Pancreas (tissue), 10 donors: ENCODE measurements at regions not wholly inside any gene's neighbourhood (a gene's known extent, or its start where the extent isn't known, plus 50 kb on each side); places are given as distances from the start of the nearest gene placed in this dataset.

Experiments
- ATAC-seq, 4 donors: fragments of 200-7000 bp; cut with Tn5 transposase; one replicate each; pipeline versions ENCODE4 v1.8.0 to v1.9.1; 2020; ENCODE audit warnings: mild to moderate bottlenecking in 4 of 4, moderate library complexity in 4 of 4
- DNase-seq, 6 donors: peaks; one replicate each; pipeline ENCODE4 v3.0.0-alpha.2; 2020
- FAIRE-seq: peaks from 2 replicates; lab custom pipeline; 2012; peaks lifted over from hg19 to GRCh38; lab: Jason Lieb, UNC
- H3K27ac ChIP-seq, 4 donors: fragments of 200-600 bp; sonication (generic); 1 replicate in 3 of 4; 2 replicates in 1 of 4; pipeline versions ENCODE4 v1.5.0 to v1.8.0; 2020
- H3K27me3 ChIP-seq, 4 donors: fragments of 200-600 bp; one replicate each; pipeline ENCODE4 v1.8.0; 2021
- H3K36me3 ChIP-seq, 3 donors: fragments of 200-600 bp; sonication (generic) in 1 of 3; one replicate each; pipeline versions ENCODE4 v1.5.0 to v1.8.0; 2020 to 2021
- H3K4me1 ChIP-seq, 3 donors: fragments of 200-600 bp; one replicate each; pipeline ENCODE4 v1.8.0; 2021
- H3K4me3 ChIP-seq, 4 donors: fragments of 200-600 bp; sonication (generic) in 2 of 4; one replicate each; pipeline versions ENCODE4 v1.5.0 to v1.8.0; 2020 to 2021
- H3K9me3 ChIP-seq, 4 donors: fragments of 200-600 bp; one replicate each; pipeline ENCODE4 v1.8.0; 2021
- WGBS, 2 donors: extraction: QIAGEN DNeasy Blood & Tissue Kit; methylation state at CpG; one replicate each; pipeline ENCODE4 v1.1.7; 2013; 5-methylcytosine and 5-hydroxymethylcytosine counted together
- intact Hi-C, 3 donors: fragments of 100-400 bp; cut with DNase I; formaldehyde crosslinking; loops; one replicate each; pipeline versions ENCODE4 v1.11.1 to v1.14.2; 2022
- TF ChIP-seq, protein P1 (sequence below), 4 donors: fragments of 200-600 bp; sonication (generic) in 3 of 4; IDR thresholded peaks; one replicate each; pipeline versions ENCODE4 v1.5.0 to v1.8.0; 2021; ENCODE audit warnings: antibody characterized with exemption in 4 of 4
- donor health status: healthy with polysubstance abuse.
- donor health status: DM: no; HTN: no; CAD: no; lungs with moderate emphysema.
- donor health status: DM: no; HTN: no; CAD: no.
- donor health status: control.
- donor health status: control.
- donor health status: Bipolar disorder and iron deficiency.
- donor health status: DM: yes; HTN: yes; CAD: no.
- donor health status: DM: no; HTN: no; CAD: no.
- donor health status: DM: no; HTN: no; CAD: no.
- donor health status: DM: yes; HTN: yes; CAD: no.

DNA sequence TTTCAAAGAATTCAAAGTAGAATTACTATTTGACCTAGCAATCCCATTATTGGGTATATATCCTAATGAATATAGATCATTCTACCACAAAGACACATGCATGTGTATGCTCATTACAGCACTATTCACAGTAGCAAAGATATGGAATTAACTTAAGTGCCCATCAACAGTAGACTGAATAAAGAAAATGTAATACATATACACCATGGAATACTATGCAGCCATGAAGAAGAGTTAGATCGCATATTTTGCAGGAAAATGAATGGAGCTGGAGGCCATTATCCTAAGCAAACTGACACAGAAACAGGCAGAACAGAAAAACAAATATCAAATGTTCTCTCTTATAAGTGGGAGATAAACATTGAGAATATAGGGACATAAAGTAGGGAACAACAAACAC, 519.2 kb upstream of the REG3G start:
- FAIRE-seq = no peak

DNA sequence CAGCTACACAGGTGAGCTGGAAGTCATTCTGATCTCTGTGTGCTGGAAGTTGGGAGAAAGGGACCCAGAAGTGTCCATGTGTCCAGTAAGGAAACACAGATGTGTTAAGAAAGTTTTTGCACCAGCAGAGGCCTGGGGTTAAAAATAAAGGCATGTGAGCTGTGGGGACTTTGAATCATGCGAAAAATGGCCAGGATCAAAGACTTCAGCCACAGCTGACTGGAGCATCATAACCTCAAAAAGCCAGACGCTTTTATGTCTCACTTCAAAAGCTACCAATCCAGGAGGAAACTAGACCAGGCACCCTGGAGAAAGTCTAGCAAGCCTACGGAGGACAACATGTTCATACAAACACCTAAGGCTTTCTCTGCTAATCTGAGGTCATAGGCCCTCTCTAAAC, 503.6 kb upstream of the REG3G start:
- DNase-seq (no peak), FAIRE-seq (no peak), ATAC-seq (no peak)
- no peak overlapping the region for H3K4me3 ChIP-seq
- H3K9me3 ChIP-seq = no peaks in the 10 kb centered on the region
- H3K27me3 ChIP-seq = no peaks in the 10 kb centered on the region
- no peak overlapping the region for H3K27ac ChIP-seq
- no peaks in the 10 kb centered on the region for H3K4me1 ChIP-seq
- TF ChIP-seq, protein P1, sequence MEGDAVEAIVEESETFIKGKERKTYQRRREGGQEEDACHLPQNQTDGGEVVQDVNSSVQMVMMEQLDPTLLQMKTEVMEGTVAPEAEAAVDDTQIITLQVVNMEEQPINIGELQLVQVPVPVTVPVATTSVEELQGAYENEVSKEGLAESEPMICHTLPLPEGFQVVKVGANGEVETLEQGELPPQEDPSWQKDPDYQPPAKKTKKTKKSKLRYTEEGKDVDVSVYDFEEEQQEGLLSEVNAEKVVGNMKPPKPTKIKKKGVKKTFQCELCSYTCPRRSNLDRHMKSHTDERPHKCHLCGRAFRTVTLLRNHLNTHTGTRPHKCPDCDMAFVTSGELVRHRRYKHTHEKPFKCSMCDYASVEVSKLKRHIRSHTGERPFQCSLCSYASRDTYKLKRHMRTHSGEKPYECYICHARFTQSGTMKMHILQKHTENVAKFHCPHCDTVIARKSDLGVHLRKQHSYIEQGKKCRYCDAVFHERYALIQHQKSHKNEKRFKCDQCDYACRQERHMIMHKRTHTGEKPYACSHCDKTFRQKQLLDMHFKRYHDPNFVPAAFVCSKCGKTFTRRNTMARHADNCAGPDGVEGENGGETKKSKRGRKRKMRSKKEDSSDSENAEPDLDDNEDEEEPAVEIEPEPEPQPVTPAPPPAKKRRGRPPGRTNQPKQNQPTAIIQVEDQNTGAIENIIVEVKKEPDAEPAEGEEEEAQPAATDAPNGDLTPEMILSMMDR (IDR thresholded peaks at IDR 0.05) = no peak
- intact Hi-C loops = no loop called here
- 43 to 66% methylated on average over 3 of the region's 3 CpGs for WGBS, 2 donors
- H3K36me3 ChIP-seq = no peaks in the 10 kb centered on the region

More for the DNA sequence above, 519.2 kb upstream of the REG3G start:
- TF ChIP-seq, protein P1 (IDR thresholded peaks at IDR 0.05) = no peak
- WGBS, 2 donors = 87 to 95% methylated on average over 1 of the region's 1 CpG
- no peak for DNase-seq
- Histone ChIP-seq H3K27me3 (no peaks in the 10 kb centered on the region), H3K4me3 (no peak overlapping the region), H3K9me3 (no peaks in the 10 kb centered on the region), H3K4me1 (no peaks in the 10 kb centered on the region), H3K27ac (no peak overlapping the region), H3K36me3 (no peaks in the 10 kb centered on the region)
- ATAC-seq = no peak
- intact Hi-C loops = no loop called here

GRCh38 chr2:78532762-78533379, 492.6 kb upstream of the REG3G start:
- no peak overlapping the region for H3K27ac ChIP-seq
- H3K9me3 ChIP-seq = no peaks in the 10 kb centered on the region
- no peaks in the 10 kb centered on the region for H3K4me1 ChIP-seq
- no peaks in the 10 kb centered on the region for H3K27me3 ChIP-seq
- no peak overlapping the region for H3K4me3 ChIP-seq
- FAIRE-seq (no peak), DNase-seq (no peak), ATAC-seq (no peak)
- H3K36me3 ChIP-seq = no peaks in the 10 kb centered on the region
- intact Hi-C loops = no loop called here
- 34 to 43% methylated on average over 5 of the region's 5 CpGs for WGBS, 2 donors
- TF ChIP-seq, protein P1 (IDR thresholded peaks at IDR 0.05) = no peak

- H3K27ac ChIP-seq = no peak overlapping the region
- no peaks in the 10 kb centered on the region for H3K9me3 ChIP-seq
- no peak for ATAC-seq
- no peaks in the 10 kb centered on the region for H3K36me3 ChIP-seq
- no peaks in the 10 kb centered on the region for H3K27me3 ChIP-seq
- intact Hi-C loops = no loop called here
- no peak for DNase-seq
- no peak for FAIRE-seq
- H3K4me1 ChIP-seq = no peaks in the 10 kb centered on the region
- H3K4me3 ChIP-seq = no peak overlapping the region
- TF ChIP-seq, protein P1 (IDR thresholded peaks at IDR 0.05) = no peak
Measured at GRCh38 chr2:78535395-78535794, 490.1 kb upstream of the REG3G start.

- 89 to 94% methylated on average over 1 of the region's 1 CpG for WGBS, 2 donors
- H3K36me3 ChIP-seq = no peaks in the 10 kb centered on the region
- H3K9me3 ChIP-seq = no peaks in the 10 kb centered on the region
- no peak overlapping the region for H3K4me3 ChIP-seq
- TF ChIP-seq, protein P1 (IDR thresholded peaks at IDR 0.05) = no peak
- no peak for ATAC-seq
- FAIRE-seq = no peak
- H3K4me1 ChIP-seq = no peaks in the 10 kb centered on the region
- intact Hi-C loops = no loop called here
- no peak for DNase-seq
- no peaks in the 10 kb centered on the region for H3K27me3 ChIP-seq
- no peak overlapping the region for H3K27ac ChIP-seq
Measured at GRCh38 chr2:78538322-78538721, 487.2 kb upstream of the REG3G start.
